GM18505 (cell line): ENCODE measurements at regions not wholly inside any gene's neighbourhood (a gene's known extent, or its start where the extent isn't known, plus 50 kb on each side); places are given as distances from the start of the nearest gene placed in this dataset.

Experiments
- ATAC-seq: cut with Tn5 transposase; IDR thresholded peaks from one replicate; pipeline ENCODE4 v1.9.1; 2021; ENCODE audit not compliant: unreplicated experiment
- POLR2A ChIP-seq: IDR thresholded peaks from 4 replicates; pipeline ENCODE4 v1.6.1; 2011; ENCODE audit warnings: borderline replicate concordance; ENCODE audit not compliant: insufficient read depth, insufficient read length; ENCODE audit errors: extremely low read depth

DNA sequence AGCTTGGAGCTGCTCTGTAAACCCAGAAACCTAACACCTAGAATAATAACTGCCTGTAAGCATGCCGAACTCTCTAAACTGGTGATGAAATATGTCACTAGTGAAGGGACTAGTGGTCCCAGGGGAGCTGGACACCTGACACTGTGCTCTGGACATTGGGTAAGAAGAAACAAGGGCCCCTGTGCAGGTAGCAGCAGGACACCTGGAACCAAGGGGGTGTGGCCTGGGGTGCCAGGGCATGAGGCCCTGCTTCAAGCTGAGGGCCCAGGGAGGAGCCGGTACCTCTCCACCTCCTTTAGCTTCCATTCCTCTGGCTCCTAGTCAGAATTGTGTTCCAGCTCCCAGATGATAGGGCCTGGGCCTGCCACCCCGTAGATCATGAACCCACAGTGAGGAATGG lies 263.2 kb downstream of the OGFRL1 start:
- no peak for ATAC-seq
- no peak for TF ChIP-seq POLR2A

DNA sequence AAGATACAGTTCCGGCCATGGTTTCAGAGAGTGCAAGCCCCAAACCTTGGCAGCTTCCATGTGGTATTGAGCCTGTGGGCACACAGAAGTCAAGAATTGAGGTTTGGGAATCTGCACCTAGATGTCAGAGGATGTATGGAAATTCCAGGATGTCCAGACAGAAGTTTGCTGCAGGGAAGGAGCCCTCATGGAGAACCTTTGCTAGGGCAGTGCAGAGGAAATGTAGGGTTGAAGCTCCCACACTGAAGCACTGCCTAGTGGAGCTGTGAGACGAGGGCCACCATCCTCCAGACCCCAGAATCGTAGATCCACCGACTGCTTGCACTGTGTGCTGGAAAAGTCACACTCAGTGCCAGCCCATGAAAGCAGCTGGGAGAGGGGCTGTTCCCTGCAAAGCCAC lies 267.5 kb downstream of the OGFRL1 start:
- no peak for ATAC-seq
- TF ChIP-seq POLR2A: no peak

GRCh38 chr6:71558974-71559373 lies 270.4 kb downstream of the OGFRL1 start:
- ATAC-seq: no peak
- TF ChIP-seq POLR2A: no peak

DNA sequence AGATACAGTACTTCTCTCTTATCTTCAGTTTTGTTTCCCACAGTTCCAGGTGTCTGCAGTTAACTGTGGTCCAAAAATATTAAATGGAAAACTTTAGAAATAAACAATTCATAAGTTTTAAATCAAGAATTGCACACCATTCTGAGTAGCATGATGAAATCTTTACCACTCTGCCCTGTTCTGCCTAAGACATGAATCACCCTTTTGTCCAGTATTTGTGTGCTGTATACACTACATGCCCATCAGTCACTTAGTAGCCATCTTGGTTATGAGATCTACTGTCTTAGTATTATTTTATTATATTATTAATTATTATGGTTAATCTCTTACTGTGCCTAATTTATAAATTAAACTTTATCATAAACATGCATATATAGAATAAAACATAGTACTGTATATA lies 279.0 kb downstream of the OGFRL1 start:
- no peak for TF ChIP-seq POLR2A
- ATAC-seq: no peak

DNA sequence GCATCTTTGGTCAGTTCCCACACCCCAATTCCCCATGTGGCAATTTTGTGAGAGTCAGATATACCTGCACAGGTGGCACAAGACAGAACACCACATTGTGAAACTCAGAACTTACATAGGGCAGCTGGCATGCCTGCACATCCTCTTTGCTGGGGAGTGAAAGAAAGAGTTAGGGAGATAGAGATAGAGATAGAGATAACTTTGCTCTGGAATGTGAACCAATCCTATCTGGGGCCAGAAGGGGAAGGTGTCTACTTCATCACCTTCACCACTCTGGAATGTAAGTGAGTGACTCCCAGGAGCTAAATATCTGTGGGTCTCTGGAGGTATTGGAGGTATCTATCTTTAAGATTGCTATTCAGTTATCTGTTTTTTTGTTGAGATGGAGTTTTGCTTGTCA lies 289.2 kb downstream of the OGFRL1 start:
- no peak for ATAC-seq
- TF ChIP-seq POLR2A: no peak

DNA sequence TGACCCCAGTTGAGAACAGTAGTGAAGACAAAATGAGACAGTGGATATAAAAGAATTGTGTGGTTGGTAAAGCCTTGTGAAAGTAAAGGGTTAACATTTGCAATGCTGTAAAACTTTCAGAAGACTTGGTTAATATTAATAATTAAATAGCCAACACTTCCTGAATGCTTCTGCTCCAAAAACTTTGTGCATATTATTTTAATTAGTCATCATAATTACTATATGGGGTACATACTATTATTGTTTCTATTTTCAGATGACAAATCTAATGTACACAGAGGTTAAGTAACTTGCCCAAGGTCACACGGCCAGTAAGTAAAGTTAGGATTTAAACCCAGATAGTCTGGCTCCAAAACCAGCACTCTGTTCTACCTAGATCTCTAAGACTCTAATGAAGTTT lies 291.3 kb downstream of the OGFRL1 start:
- no peak for ATAC-seq
- no peak for TF ChIP-seq POLR2A

- ATAC-seq: no peak
- no peak for TF ChIP-seq POLR2A
Observed at GRCh38 chr6:71582820-71583219, 294.2 kb downstream of the OGFRL1 start.

GRCh38 chr6:71584712-71585436 lies 296.3 kb downstream of the OGFRL1 start:
- ATAC-seq: no peak
- no peak for TF ChIP-seq POLR2A

GRCh38 chr6:71585472-71585871 lies 296.9 kb downstream of the OGFRL1 start:
- no peak for TF ChIP-seq POLR2A
- ATAC-seq: no peak

DNA sequence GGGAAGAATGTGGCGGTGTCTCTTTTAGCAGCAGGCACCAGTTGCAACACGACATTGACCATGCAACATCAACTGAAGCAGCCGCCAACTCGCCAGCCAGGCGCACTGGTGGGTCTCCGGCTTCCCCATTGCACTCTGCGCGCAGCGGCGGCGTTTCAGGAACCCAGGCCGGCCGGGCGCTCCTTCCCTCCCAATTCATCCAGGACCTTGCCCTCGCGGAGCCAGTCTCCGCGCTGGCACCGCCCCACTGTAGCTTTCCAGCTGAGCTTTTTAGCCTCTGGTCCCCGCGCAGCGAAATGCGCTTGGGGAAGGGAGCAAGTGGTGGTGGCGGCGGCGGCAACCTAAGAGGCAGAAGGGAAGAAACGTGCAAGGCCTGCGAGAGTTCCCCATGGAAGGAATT lies 297.9 kb upstream of the RIMS1 start:
- no peak for TF ChIP-seq POLR2A
- ATAC-seq: no peak

DNA sequence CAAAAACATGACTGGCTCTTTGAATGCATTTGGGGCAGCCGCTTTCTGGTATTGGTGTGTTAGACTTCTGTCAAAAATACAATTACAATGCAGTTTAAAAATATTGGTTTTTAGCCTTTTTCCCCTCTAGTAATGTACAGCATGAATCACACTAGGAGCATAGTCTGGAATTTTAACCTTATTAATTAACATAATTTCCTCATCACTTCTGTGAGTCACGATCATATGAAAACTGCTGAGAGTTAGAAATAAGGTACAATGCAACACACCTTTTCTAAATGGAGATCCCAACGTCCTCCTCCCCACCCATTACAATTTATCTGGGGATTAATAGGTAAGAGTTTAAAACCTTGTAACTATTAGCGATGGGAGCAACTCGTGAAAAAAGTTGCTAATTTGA lies 297.1 kb upstream of the RIMS1 start:
- TF ChIP-seq POLR2A: no peak
- ATAC-seq: no peak

GRCh38 chr6:71592643-71593042 lies 293.7 kb upstream of the RIMS1 start:
- ATAC-seq: no peak
- no peak for TF ChIP-seq POLR2A

- no peak for TF ChIP-seq POLR2A
- no peak for ATAC-seq
Observed at GRCh38 chr6:71599359-71599758, 287.0 kb upstream of the RIMS1 start.

DNA sequence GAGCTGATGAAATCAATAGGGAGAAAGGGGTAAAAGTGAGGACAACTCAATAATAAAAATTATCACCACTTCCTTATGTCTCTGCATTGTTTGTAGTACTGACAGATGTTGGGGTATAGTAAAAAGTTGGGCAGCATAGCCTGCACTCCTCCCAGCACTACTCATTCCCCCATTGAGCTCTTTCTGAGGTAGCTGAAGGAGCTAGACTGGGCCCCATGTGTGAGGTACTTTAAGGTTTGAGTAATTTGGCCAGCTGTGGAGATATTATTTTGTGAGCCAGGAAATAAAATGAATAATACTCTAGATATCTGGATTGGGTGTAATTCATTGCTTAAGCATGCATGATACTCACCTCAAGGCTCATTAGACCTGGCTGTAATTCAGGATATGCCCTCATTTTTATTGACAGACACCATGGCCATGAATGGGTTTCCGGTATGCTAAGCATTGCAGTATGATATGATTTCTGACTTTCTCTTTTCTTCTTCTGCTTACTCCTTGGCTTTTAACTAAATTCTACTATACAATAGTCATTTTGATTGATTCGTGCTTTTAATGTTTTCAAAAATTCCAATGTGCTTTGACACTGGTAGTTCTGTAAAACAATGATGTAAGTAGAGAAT lies 283.9 kb upstream of the RIMS1 start:
- ATAC-seq: no peak
- no peak for TF ChIP-seq POLR2A

GRCh38 chr6:71603021-71603420 lies 283.3 kb upstream of the RIMS1 start:
- no peak for ATAC-seq
- TF ChIP-seq POLR2A: no peak

DNA sequence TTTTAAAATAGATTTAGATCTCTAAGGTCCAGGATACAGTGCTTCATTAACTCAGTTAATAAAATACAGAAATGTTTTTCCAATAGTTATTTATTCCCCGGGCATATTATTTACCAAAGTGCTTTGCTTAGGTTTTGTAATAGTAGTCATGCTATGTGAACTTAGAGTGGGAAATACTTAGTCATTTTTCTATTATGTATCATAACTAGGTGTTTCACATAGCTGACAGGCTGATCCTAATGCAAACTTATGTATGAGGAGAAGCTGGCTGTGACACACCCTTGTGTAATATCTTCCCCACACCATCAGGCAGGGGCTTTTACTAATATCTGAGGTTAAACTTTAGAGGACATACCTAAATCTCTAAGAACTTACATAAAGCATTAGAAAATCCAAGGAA lies 277.7 kb upstream of the RIMS1 start:
- TF ChIP-seq POLR2A: no peak
- ATAC-seq: no peak

GRCh38 chr6:71619836-71620235 lies 266.5 kb upstream of the RIMS1 start:
- TF ChIP-seq POLR2A: no peak
- no peak for ATAC-seq
